K562 (cell line): ENCODE measurements at regions not wholly inside any gene's neighbourhood (a gene's known extent, or its start where the extent isn't known, plus 50 kb on each side); places are given as distances from the start of the nearest gene placed in this dataset.

Source experiments
- ATAC-seq: fragments of 200-7000 bp; cut with Tn5 transposase; 3 replicates; pipeline ENCODE4 v1.9.1; 2020; ENCODE audit warnings: moderate library complexity
- BruUV-seq: library from RNA; stranded (reverse); fragments of 400-500 nt; replicated peaks from 2 replicates; lab custom pipeline; 2021; lab: Mats Ljungman, UMichigan
- CTCF ChIA-PET: fragments of 300-600 bp; formaldehyde crosslinking; extraction: SDS; loops from one replicate; lab custom pipeline; 2021; ENCODE audit warnings: low intra/inter-chr PET ratio; lab: Yijun Ruan, JAX
- POLR2A ChIA-PET: fragments of 300-600, 350-650 bp; sonication (Branson Sonifier 250); formaldehyde crosslinking; extraction: SDS; loops from one replicate; lab custom pipeline; 2021; ENCODE audit warnings: antibody characterized with exemption, inconsistent platforms; lab: Yijun Ruan, JAX
- DNase-seq, 4 experiments: peaks; one replicate each; pipeline versions ENCODE4 v3.0.0 to v3.0.0-alpha.2; 2011 to 2018; ENCODE audit warnings: low spot score in 3 of 4, mixed read lengths in 3 of 4; ENCODE audit errors: extremely low read depth in 1 of 4
- FAIRE-seq: peaks from 2 replicates; lab custom pipeline; 2011; peaks lifted over from hg19 to GRCh38; lab: Jason Lieb, UNC
- H2AFZ ChIP-seq: 2 replicates; pipeline ENCODE4 v1.6.0; 2011; ENCODE audit warnings: low read depth, low read length, control low read depth, inconsistent platforms
- H3K27ac ChIP-seq: fragments of 200-600 bp; 3 replicates; pipeline ENCODE4 v1.8.0; 2011; ENCODE audit warnings: low read depth, mild to moderate bottlenecking, control low read depth, inconsistent platforms, low read length, moderate library complexity, mixed read lengths; ENCODE audit errors: extremely low read depth
- H3K27me3 ChIP-seq, 2 experiments: fragments of 300-600 bp in 1 of 2; 2 replicates in 1 of 2; 3 replicates in 1 of 2; pipeline versions ENCODE4 v1.6.0 to v1.8.0; 2011; ENCODE audit warnings: inconsistent platforms in 2 of 2, low read length in 2 of 2, mild to moderate bottlenecking in 1 of 2, mixed read lengths in 1 of 2, moderate library complexity in 1 of 2; ENCODE audit not compliant: control insufficient read depth in 2 of 2, insufficient read depth in 2 of 2
- H3K36me3 ChIP-seq: fragments of 300-600 bp; 3 replicates; pipeline ENCODE4 v1.8.0; 2011; ENCODE audit warnings: mild to moderate bottlenecking, low read length, inconsistent platforms; ENCODE audit not compliant: control insufficient read depth, insufficient read depth
- H3K4me1 ChIP-seq, 2 experiments: fragments of 200-600 bp in 1 of 2; replicated peaks in 1 of 2; 2 replicates in 1 of 2; 3 replicates in 1 of 2; pipeline versions ENCODE4 v1.5.1 to v1.8.0; 2011; ENCODE audit warnings: inconsistent platforms in 2 of 2, low read length in 2 of 2, mild to moderate bottlenecking in 1 of 2, mixed read lengths in 1 of 2, moderate library complexity in 1 of 2; ENCODE audit not compliant: control insufficient read depth in 2 of 2, insufficient read depth in 2 of 2
- H3K4me2 ChIP-seq: 2 replicates; pipeline ENCODE4 v1.6.1; 2011; ENCODE audit warnings: low read length, control low read depth, inconsistent platforms, mixed read lengths; ENCODE audit not compliant: insufficient read depth
- H3K4me3 ChIP-seq: fragments of 200-600 bp; sonication (generic), shearing (Covaris generic); 2 replicates; pipeline ENCODE4 v1.5.1; 2016; ENCODE audit warnings: control low read depth, inconsistent platforms
- H3K79me2 ChIP-seq: fragments of 200-600 bp; 3 replicates; pipeline ENCODE4 v1.8.0; 2011; ENCODE audit warnings: low read length, inconsistent platforms; ENCODE audit not compliant: control insufficient read depth, insufficient read depth
- H3K9ac ChIP-seq, 2 experiments: 2 replicates each; pipeline versions ENCODE4 v1.6.0 to v1.6.1; 2011; ENCODE audit warnings: low read depth in 2 of 2, low read length in 2 of 2, control low read depth in 1 of 2, inconsistent platforms in 1 of 2, mild to moderate bottlenecking in 1 of 2, mixed read lengths in 1 of 2; ENCODE audit not compliant: insufficient read depth in 1 of 2
- H3K9me1 ChIP-seq: one replicate; pipeline ENCODE4 v1.6.0; 2011; ENCODE audit warnings: inconsistent platforms, mild to moderate bottlenecking, low read length, moderate library complexity; ENCODE audit not compliant: control insufficient read depth, insufficient read depth
- H3K9me3 ChIP-seq: replicated peaks from 2 replicates; pipeline ENCODE4 v1.5.1; 2011; ENCODE audit warnings: low read depth, low read length, inconsistent platforms; ENCODE audit not compliant: control insufficient read depth, insufficient read depth
- H4K20me1 ChIP-seq: replicated peaks from 2 replicates; pipeline ENCODE4 v1.6.1; 2011; ENCODE audit warnings: low read length, inconsistent platforms, mixed read lengths; ENCODE audit not compliant: control insufficient read depth, insufficient read depth
- BRF1 ChIP-seq: IDR thresholded peaks from 3 replicates; pipeline ENCODE4 v1.6.1; 2011; ENCODE audit warnings: borderline replicate concordance, mild to moderate bottlenecking; ENCODE audit not compliant: insufficient read length; ENCODE audit errors: extremely low read depth
- CEBPG ChIP-seq, 3 experiments: fragments of 200-800 bp in 1 of 3; sonication (Bioruptor generic) in 1 of 3; sonication (generic) in 1 of 3; formaldehyde crosslinking in 1 of 3; IDR thresholded peaks in 2 of 3; conservative IDR thresholded peaks in 1 of 3; 2 replicates each; pipeline versions ENCODE4 v1.6.1 to v1.8.0; 2016 to 2022; ENCODE audit warnings: missing compliant biosample characterization in 2 of 3, missing genetic modification characterization in 2 of 3, mild to moderate bottlenecking in 1 of 3, missing genetic modification reagents in 1 of 3
- E4F1 ChIP-seq: fragments of 250-450 bp; sonication (Bioruptor Pico); IDR thresholded peaks from 2 replicates; pipeline ENCODE4 v1.5.0; 2021; ENCODE audit warnings: mild to moderate bottlenecking, borderline replicate concordance
- EHMT2 ChIP-seq: fragments of 450-650 bp; IDR thresholded peaks from 2 replicates; pipeline ENCODE4 v1.6.1; 2018; ENCODE audit warnings: antibody characterized with exemption
- FOS ChIP-seq: IDR thresholded peaks from 3 replicates; pipeline ENCODE4 v1.6.1; 2011; ENCODE audit not compliant: insufficient read length; ENCODE audit errors: extremely low read depth
- ID3 ChIP-seq, 2 experiments: fragments of 250-450 bp in 1 of 2; fragments of 450-650 bp in 1 of 2; sonication (Bioruptor Pico) in 1 of 2; IDR thresholded peaks; 2 replicates each; pipeline versions ENCODE4 v1.6.1 to v1.8.0; 2016 to 2021; ENCODE audit warnings: mild to moderate bottlenecking in 2 of 2, moderate library complexity in 2 of 2, missing compliant biosample characterization in 1 of 2, missing genetic modification characterization in 1 of 2
- JUNB ChIP-seq: fragments of 450-650 bp; formaldehyde crosslinking; conservative IDR thresholded peaks from 2 replicates; pipeline ENCODE4 v1.4.0; 2020; ENCODE audit warnings: mild to moderate bottlenecking
- TFAP4 ChIP-seq: sonication (generic); formaldehyde crosslinking; IDR thresholded peaks from 2 replicates; pipeline ENCODE4 v1.8.0; 2022; ENCODE audit warnings: missing genetic modification reagents, mild to moderate bottlenecking, moderate library complexity, borderline replicate concordance
- ZNF133 ChIP-seq: fragments of 250-450 bp; sonication (Bioruptor Pico); IDR thresholded peaks from 2 replicates; pipeline ENCODE4 v1.4.0; 2020; ENCODE audit warnings: mild to moderate bottlenecking
- ZNF280B ChIP-seq: fragments of 250-450 bp; sonication (Bioruptor Pico); IDR thresholded peaks from 2 replicates; pipeline ENCODE4 v1.5.1; 2021; ENCODE audit warnings: mild to moderate bottlenecking
- WGBS: fragments of 100-300 bp; shearing (Covaris generic); methylation state at CpG from one replicate; pipeline ENCODE4 v1.1.6; 2016; ENCODE audit warnings: low coverage, mixed read lengths; ENCODE audit not compliant: insufficient coverage; ENCODE audit errors: missing lambda C conversion rate; 5-methylcytosine and 5-hydroxymethylcytosine counted together
- in situ Hi-C: fragments of 300-500 bp; cut with MboI; formaldehyde crosslinking; loops from 4 replicates; pipeline ENCODE4 v1.15.0; 2018; ENCODE audit warnings: inconsistent platforms, mixed read lengths
- intact Hi-C: fragments of 100-400 bp; cut with micrococcal nuclease; formaldehyde crosslinking; loops from 2 replicates; pipeline ENCODE4 v1.14.2; 2022

- no peak for TF ChIP-seq E4F1 (CRISPR knock-in tag)
Observed at GRCh38 chr2:235384624-235385023, 109.2 kb upstream of the AGAP1 start (continued).

- in situ Hi-C loops, result no loop called here
- Histone ChIP-seq H3K27me3 (peaks cover 12 to 49% of the 10 kb centered on the region in 2 experiments), H3K9ac (no peak overlapping the region), H3K4me3 (no peak overlapping the region), H3K27ac (no peak overlapping the region), H3K9me1 (no peaks in the 10 kb centered on the region), H3K79me2 (no peaks in the 10 kb centered on the region), H4K20me1 (no peaks in the 10 kb centered on the region), H2AFZ (no peak overlapping the region), H3K9me3 (no peaks in the 10 kb centered on the region), H3K36me3 (no peaks in the 10 kb centered on the region), H3K4me2 (no peak overlapping the region), H3K4me1 (no peaks in the 10 kb centered on the region; a peak in 2 of 5 replicates)
- ChIA-PET POLR2A (no interaction called here), CTCF (no interaction called here)
- no peak for ATAC-seq
- WGBS, result 12% methylated on average over 5 of the region's 5 CpGs
- no peak for DNase-seq
- intact Hi-C loops, result no loop called here
- FAIRE-seq, result no peak
- BruUV-seq, result no TSS peak
- TF ChIP-seq EHMT2 (no peak), ZNF133 (CRISPR knock-in tag) (no peak), FOS (no peak), TFAP4 (CRISPR knock-in tag) (no peak), CEBPG (CRISPR knock-in tag; IDR thresholded peaks at IDR 0.05) (no peak), CEBPG (tag; conservative IDR thresholded peaks at IDR 0.05 in 1 of 2, IDR thresholded peaks at IDR 0.05 in 1 of 2) (no peak), ZNF280B (no peak), BRF1 (no peak), ID3 (CRISPR knock-in tag; IDR thresholded peaks at IDR 0.05) (no peak), ID3 (tag; IDR thresholded peaks at IDR 0.05) (no peak), JUNB (CRISPR knock-in tag) (no peak)
Observed at GRCh38 chr2:235389626-235390025, 104.2 kb upstream of the AGAP1 start.
